ENCODE measurements at regions not wholly inside any gene's neighbourhood (a gene's known extent, or its start where the extent isn't known, plus 50 kb on each side); places are given as distances from the start of the nearest gene placed in this dataset.
"Not testable (repeated sequence)": the region's sequence is repeated elsewhere in the genome, so short reads cannot be mapped to it uniquely, and the experiment has no call there.

DNA sequence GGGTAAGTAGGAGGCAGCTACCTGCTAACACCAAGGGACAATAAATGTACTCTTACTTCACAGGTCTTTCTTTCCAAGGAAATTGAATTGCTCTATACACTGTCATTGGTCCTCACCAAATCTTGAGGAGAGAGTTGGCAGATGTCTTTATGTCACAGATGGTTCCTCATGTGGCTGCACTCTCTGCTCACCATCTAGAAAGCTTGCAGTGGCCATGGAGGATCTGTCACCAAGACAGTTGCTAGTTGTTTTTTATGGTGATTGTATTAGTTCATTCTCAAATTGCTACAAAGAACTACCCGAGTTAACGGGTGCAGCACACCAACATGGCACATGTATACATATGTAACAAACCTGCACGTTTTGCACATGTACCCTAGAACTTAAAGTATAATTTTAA is 613.3 kb downstream of the CENPC start:
- TF ChIP-seq, protein P1, sequence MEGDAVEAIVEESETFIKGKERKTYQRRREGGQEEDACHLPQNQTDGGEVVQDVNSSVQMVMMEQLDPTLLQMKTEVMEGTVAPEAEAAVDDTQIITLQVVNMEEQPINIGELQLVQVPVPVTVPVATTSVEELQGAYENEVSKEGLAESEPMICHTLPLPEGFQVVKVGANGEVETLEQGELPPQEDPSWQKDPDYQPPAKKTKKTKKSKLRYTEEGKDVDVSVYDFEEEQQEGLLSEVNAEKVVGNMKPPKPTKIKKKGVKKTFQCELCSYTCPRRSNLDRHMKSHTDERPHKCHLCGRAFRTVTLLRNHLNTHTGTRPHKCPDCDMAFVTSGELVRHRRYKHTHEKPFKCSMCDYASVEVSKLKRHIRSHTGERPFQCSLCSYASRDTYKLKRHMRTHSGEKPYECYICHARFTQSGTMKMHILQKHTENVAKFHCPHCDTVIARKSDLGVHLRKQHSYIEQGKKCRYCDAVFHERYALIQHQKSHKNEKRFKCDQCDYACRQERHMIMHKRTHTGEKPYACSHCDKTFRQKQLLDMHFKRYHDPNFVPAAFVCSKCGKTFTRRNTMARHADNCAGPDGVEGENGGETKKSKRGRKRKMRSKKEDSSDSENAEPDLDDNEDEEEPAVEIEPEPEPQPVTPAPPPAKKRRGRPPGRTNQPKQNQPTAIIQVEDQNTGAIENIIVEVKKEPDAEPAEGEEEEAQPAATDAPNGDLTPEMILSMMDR (IDR thresholded peaks at IDR 0.05; ENCODE audit: insufficient read depth, low read length, poor library complexity, severe bottlenecking), result not testable (repeated sequence)
- TF ChIP-seq EZH2phosphoT487 (conservative IDR thresholded peaks at IDR 0.05; ENCODE audit: low read length), result not testable (repeated sequence)

Measured in SU-DHL-6 (cell line).